DOHH2 (cell line): ENCODE measurements at regions not wholly inside any gene's neighbourhood (a gene's known extent, or its start where the extent isn't known, plus 50 kb on each side); places are given as distances from the start of the nearest gene placed in this dataset.

Experiments
- H3F3A ChIP-seq: fragments of 200-600 bp; sonication (generic), shearing (Covaris generic); 2 replicates; pipeline ENCODE4 v1.6.0; 2016; ENCODE audit warnings: antibody characterized with exemption, mild to moderate bottlenecking; ENCODE audit not compliant: control insufficient read depth, insufficient read depth
- H3K27ac ChIP-seq: fragments of 200-600 bp; sonication (generic); 2 replicates; pipeline ENCODE4 v1.5.1; 2014; ENCODE audit warnings: low read depth, mild to moderate bottlenecking, low read length, moderate library complexity
- H3K27me3 ChIP-seq: fragments of 200-600 bp; sonication (generic); 2 replicates; pipeline ENCODE4 v1.6.1; 2014; ENCODE audit warnings: mild to moderate bottlenecking, low read length, mixed read lengths; ENCODE audit not compliant: control insufficient read depth
- H3K36me3 ChIP-seq: fragments of 200-600 bp; sonication (generic); 2 replicates; pipeline ENCODE4 v1.6.1; 2014; ENCODE audit warnings: mild to moderate bottlenecking, low read length, moderate library complexity, mixed read lengths; ENCODE audit not compliant: control insufficient read depth
- H3K4me1 ChIP-seq: fragments of 200-600 bp; sonication (generic); 2 replicates; pipeline ENCODE4 v1.6.1; 2014; ENCODE audit warnings: mild to moderate bottlenecking, low read length, mixed read lengths; ENCODE audit not compliant: control insufficient read depth
- H3K4me2 ChIP-seq: fragments of 200-600 bp; sonication (generic); 2 replicates; pipeline ENCODE4 v1.6.0; 2014; ENCODE audit warnings: mild to moderate bottlenecking, low read length, moderate library complexity
- H3K4me3 ChIP-seq: fragments of 200-600 bp; sonication (generic); 2 replicates; pipeline ENCODE4 v1.5.1; 2014; ENCODE audit warnings: mild to moderate bottlenecking, low read length, mixed read lengths
- H3K79me2 ChIP-seq: fragments of 200-600 bp; sonication (generic); 2 replicates; pipeline ENCODE4 v1.6.1; 2014; ENCODE audit warnings: mild to moderate bottlenecking, low read length, mixed read lengths; ENCODE audit not compliant: control insufficient read depth
- H3K9me2 ChIP-seq: fragments of 200-600 bp; sonication (generic); replicated peaks from 2 replicates; pipeline ENCODE4 v1.6.1; 2014; ENCODE audit warnings: mild to moderate bottlenecking, low read length, mixed read lengths; ENCODE audit not compliant: control insufficient read depth
- H3K9me3 ChIP-seq: fragments of 200-600 bp; sonication (generic); 2 replicates; pipeline ENCODE4 v1.6.1; 2014; ENCODE audit warnings: antibody characterized with exemption, low read length, mixed read lengths; ENCODE audit not compliant: control insufficient read depth, insufficient read depth
- H4K20me1 ChIP-seq: fragments of 200-600 bp; sonication (generic); 2 replicates; pipeline ENCODE4 v1.6.0; 2014; ENCODE audit warnings: low read depth, mild to moderate bottlenecking, antibody characterized with exemption, low read length, moderate library complexity; ENCODE audit not compliant: control insufficient read depth, insufficient read depth
- CTCF ChIP-seq: fragments of 200-600 bp; sonication (generic); IDR thresholded peaks from one replicate; pipeline ENCODE4 v1.5.1; 2014; ENCODE audit warnings: antibody characterized with exemption, mild to moderate bottlenecking, low read depth, low read length; ENCODE audit not compliant: poor library complexity, severe bottlenecking
- EZH2phosphoT487 ChIP-seq: fragments of 200-600 bp; sonication (generic); IDR thresholded peaks from 2 replicates; pipeline ENCODE4 v1.6.1; 2017; ENCODE audit warnings: borderline replicate concordance, mild to moderate bottlenecking, antibody characterized with exemption, low read length, moderate library complexity, mixed read lengths

- no peaks in the 10 kb centered on the region for H3K9me3 ChIP-seq
- H3K79me2 ChIP-seq: no peaks in the 10 kb centered on the region
- H3K4me3 ChIP-seq: no peak overlapping the region
- H3K27me3 ChIP-seq: 0 out of 2 replicates have a peak, but pooled peaks cover 3% of the 10 kb centered on the region
- TF ChIP-seq CTCF: no peak
- H3F3A ChIP-seq: no peaks in the 10 kb centered on the region
- no peaks in the 10 kb centered on the region for H3K9me2 ChIP-seq
- H4K20me1 ChIP-seq: no peaks in the 10 kb centered on the region
- no peak overlapping the region for H3K27ac ChIP-seq
- H3K4me1 ChIP-seq: no peaks in the 10 kb centered on the region
- H3K36me3 ChIP-seq: no peaks in the 10 kb centered on the region
- H3K4me2 ChIP-seq: no peak overlapping the region
Observed at GRCh38 chr20:19807946-19808330, 49.9 kb downstream of the RIN2 start.

- Histone ChIP-seq H3K79me2 (no peaks in the 10 kb centered on the region), H3K9me2 (no peaks in the 10 kb centered on the region), H3K4me3 (no peak overlapping the region), H3K27ac (no peak overlapping the region), H3K36me3 (no peaks in the 10 kb centered on the region), H4K20me1 (no peaks in the 10 kb centered on the region), H3F3A (no peaks in the 10 kb centered on the region), H3K4me1 (no peaks in the 10 kb centered on the region), H3K4me2 (no peak overlapping the region), H3K27me3 (0 out of 2 replicates have a peak, but pooled peaks cover 7% of the 10 kb centered on the region), H3K9me3 (no peaks in the 10 kb centered on the region)
- TF ChIP-seq EZH2phosphoT487 (no peak), CTCF (no peak)
Observed at GRCh38 chr20:19808498-19808897, 50.4 kb downstream of the RIN2 start.

GRCh38 chr20:19809505-19809904 lies 51.4 kb downstream of the RIN2 start:
- no peaks in the 10 kb centered on the region for H3K9me3 ChIP-seq
- no peaks in the 10 kb centered on the region for H3K36me3 ChIP-seq
- H3F3A ChIP-seq: no peaks in the 10 kb centered on the region
- H3K4me2 ChIP-seq: no peak overlapping the region
- no peaks in the 10 kb centered on the region for H4K20me1 ChIP-seq
- H3K4me3 ChIP-seq: no peak overlapping the region
- TF ChIP-seq EZH2phosphoT487 (no peak), CTCF (no peak)
- no peaks in the 10 kb centered on the region for H3K79me2 ChIP-seq
- H3K27me3 ChIP-seq: 0 out of 2 replicates have a peak, but pooled peaks cover 7% of the 10 kb centered on the region
- no peaks in the 10 kb centered on the region for H3K4me1 ChIP-seq
- H3K27ac ChIP-seq: no peak overlapping the region
- no peaks in the 10 kb centered on the region for H3K9me2 ChIP-seq

GRCh38 chr20:19811231-19811630 lies 53.2 kb downstream of the RIN2 start:
- Histone ChIP-seq H3K79me2 (no peaks in the 10 kb centered on the region), H3F3A (no peaks in the 10 kb centered on the region), H3K4me2 (no peak overlapping the region), H3K4me3 (no peak overlapping the region), H3K9me2 (no peaks in the 10 kb centered on the region), H3K9me3 (no peaks in the 10 kb centered on the region), H3K36me3 (no peaks in the 10 kb centered on the region), H3K27ac (no peak overlapping the region), H4K20me1 (no peaks in the 10 kb centered on the region), H3K27me3 (peaks cover 14% of the 10 kb centered on the region), H3K4me1 (peaks cover 10% of the 10 kb centered on the region)
- TF ChIP-seq CTCF (no peak), EZH2phosphoT487 (no peak)
